Loucy (cell line): ENCODE measurements at regions not wholly inside any gene's neighbourhood (a gene's known extent, or its start where the extent isn't known, plus 50 kb on each side); places are given as distances from the start of the nearest gene placed in this dataset.

Source experiments
- H2AFZ ChIP-seq: fragments of 200-600 bp; sonication (generic); 2 replicates; pipeline ENCODE4 v1.6.0; 2016; ENCODE audit warnings: antibody characterized with exemption, mild to moderate bottlenecking, low read length, moderate library complexity
- H3F3A ChIP-seq: fragments of 200-600 bp; 2 replicates; pipeline ENCODE4 v1.6.0; 2016; ENCODE audit warnings: antibody characterized with exemption, low read depth, mild to moderate bottlenecking
- H3K27me3 ChIP-seq: fragments of 200-600 bp; sonication (generic); 2 replicates; pipeline ENCODE4 v1.6.1; 2014; ENCODE audit warnings: low read length, mild to moderate bottlenecking; ENCODE audit not compliant: insufficient read depth, poor library complexity, severe bottlenecking
- H3K36me3 ChIP-seq: fragments of 200-600 bp; sonication (generic); 2 replicates; pipeline ENCODE4 v1.6.1; 2016; ENCODE audit warnings: low read length; ENCODE audit not compliant: insufficient read depth
- H3K4me1 ChIP-seq: fragments of 200-600 bp; sonication (generic); 2 replicates; pipeline ENCODE4 v1.5.1; 2014; ENCODE audit warnings: low read length, mild to moderate bottlenecking; ENCODE audit not compliant: insufficient read depth, poor library complexity, severe bottlenecking
- H3K4me2 ChIP-seq: fragments of 200-600 bp; sonication (generic); 2 replicates; pipeline ENCODE4 v1.6.0; 2014; ENCODE audit warnings: antibody characterized with exemption, low read length, low read depth, mild to moderate bottlenecking; ENCODE audit not compliant: poor library complexity, severe bottlenecking
- H3K4me3 ChIP-seq: fragments of 200-600 bp; sonication (generic); 2 replicates; pipeline ENCODE4 v1.5.1; 2014; ENCODE audit warnings: low read length, mild to moderate bottlenecking, mixed read lengths; ENCODE audit not compliant: poor library complexity, severe bottlenecking
- H3K79me2 ChIP-seq: fragments of 200-600 bp; sonication (generic); 2 replicates; pipeline ENCODE4 v1.6.1; 2014; ENCODE audit warnings: low read length; ENCODE audit not compliant: insufficient read depth
- H3K9ac ChIP-seq: fragments of 200-600 bp; sonication (generic); 2 replicates; pipeline ENCODE4 v1.6.0; 2014; ENCODE audit warnings: mild to moderate bottlenecking, low read depth, low read length, moderate library complexity; ENCODE audit not compliant: poor library complexity, severe bottlenecking
- H3K9me2 ChIP-seq: fragments of 200-600 bp; sonication (generic); replicated peaks from 2 replicates; pipeline ENCODE4 v1.6.1; 2016; ENCODE audit warnings: low read depth, low read length, mixed read lengths
- H3K9me3 ChIP-seq: fragments of 200-600 bp; sonication (generic); 2 replicates; pipeline ENCODE4 v1.6.1; 2014; ENCODE audit warnings: mild to moderate bottlenecking, antibody characterized with exemption, low read length, low read depth; ENCODE audit not compliant: insufficient read depth
- H4K20me1 ChIP-seq: fragments of 200-600 bp; sonication (generic); 2 replicates; pipeline ENCODE4 v1.6.0; 2014; ENCODE audit warnings: antibody characterized with exemption, low read length, mild to moderate bottlenecking; ENCODE audit not compliant: insufficient read depth, poor library complexity, severe bottlenecking
- EZH2phosphoT487 ChIP-seq: fragments of 200-600 bp; IDR thresholded peaks from 2 replicates; pipeline ENCODE4 v1.6.1; 2018; ENCODE audit warnings: antibody characterized with exemption, mild to moderate bottlenecking, moderate library complexity, borderline replicate concordance
- TF ChIP-seq, protein P1 (sequence below): fragments of 200-600 bp; sonication (generic); conservative IDR thresholded peaks from 2 replicates; pipeline ENCODE4 v1.5.1; 2014; ENCODE audit warnings: mild to moderate bottlenecking, antibody characterized with exemption, low read length

DNA sequence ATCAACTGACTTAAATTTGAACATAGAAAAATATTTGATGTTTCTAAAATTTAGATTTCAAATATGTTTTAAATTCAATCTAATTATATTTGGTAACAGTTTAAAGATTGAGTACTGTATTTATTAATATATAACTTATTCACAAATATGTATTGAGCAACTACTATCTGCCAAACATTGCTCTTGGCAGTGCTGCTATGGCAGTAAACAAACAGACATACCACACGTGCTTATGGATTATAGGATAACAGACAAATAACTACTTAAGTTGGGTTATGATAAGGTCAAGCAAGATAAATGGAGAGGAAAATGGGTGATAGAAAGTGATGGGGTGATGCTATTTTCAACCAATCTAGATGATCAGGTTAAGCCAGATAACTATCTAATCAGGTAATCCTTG is 538.1 kb downstream of the C12orf50 start:
- TF ChIP-seq EZH2phosphoT487 = no peak
- TF ChIP-seq, protein P1, sequence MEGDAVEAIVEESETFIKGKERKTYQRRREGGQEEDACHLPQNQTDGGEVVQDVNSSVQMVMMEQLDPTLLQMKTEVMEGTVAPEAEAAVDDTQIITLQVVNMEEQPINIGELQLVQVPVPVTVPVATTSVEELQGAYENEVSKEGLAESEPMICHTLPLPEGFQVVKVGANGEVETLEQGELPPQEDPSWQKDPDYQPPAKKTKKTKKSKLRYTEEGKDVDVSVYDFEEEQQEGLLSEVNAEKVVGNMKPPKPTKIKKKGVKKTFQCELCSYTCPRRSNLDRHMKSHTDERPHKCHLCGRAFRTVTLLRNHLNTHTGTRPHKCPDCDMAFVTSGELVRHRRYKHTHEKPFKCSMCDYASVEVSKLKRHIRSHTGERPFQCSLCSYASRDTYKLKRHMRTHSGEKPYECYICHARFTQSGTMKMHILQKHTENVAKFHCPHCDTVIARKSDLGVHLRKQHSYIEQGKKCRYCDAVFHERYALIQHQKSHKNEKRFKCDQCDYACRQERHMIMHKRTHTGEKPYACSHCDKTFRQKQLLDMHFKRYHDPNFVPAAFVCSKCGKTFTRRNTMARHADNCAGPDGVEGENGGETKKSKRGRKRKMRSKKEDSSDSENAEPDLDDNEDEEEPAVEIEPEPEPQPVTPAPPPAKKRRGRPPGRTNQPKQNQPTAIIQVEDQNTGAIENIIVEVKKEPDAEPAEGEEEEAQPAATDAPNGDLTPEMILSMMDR = no peak
- H2AFZ ChIP-seq = no peak overlapping the region
- H3K4me1 ChIP-seq = no peaks in the 10 kb centered on the region
- H3K27me3 ChIP-seq = no peaks in the 10 kb centered on the region
- H3K4me3 ChIP-seq = no peak overlapping the region
- no peaks in the 10 kb centered on the region for H3K79me2 ChIP-seq
- H3F3A ChIP-seq = no peaks in the 10 kb centered on the region
- no peak overlapping the region for H3K9ac ChIP-seq
- H3K9me3 ChIP-seq = no peaks in the 10 kb centered on the region
- H3K36me3 ChIP-seq = no peaks in the 10 kb centered on the region
- no peaks in the 10 kb centered on the region for H3K9me2 ChIP-seq
- H3K4me2 ChIP-seq = no peak overlapping the region
- H4K20me1 ChIP-seq = no peaks in the 10 kb centered on the region

DNA sequence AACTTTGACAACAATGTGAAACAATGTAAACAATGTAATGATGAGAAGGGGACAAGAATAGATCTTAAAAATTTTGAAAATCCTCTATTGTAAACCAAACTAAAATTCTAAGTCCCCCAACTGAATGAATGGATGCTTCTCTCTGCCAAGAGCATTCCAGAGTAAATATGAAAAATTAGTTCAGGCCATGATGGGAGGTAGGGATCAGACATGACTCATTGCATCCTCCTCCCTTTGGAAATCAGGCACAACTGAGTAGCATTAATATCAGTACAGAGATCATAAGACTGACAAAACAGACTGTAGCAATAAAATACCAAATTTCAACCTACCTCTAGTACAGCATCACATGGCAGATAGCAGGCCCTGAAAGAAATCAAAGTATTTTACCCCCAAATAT is 559.9 kb downstream of the C12orf50 start:
- Histone ChIP-seq H2AFZ (no peak overlapping the region), H3K4me3 (no peak overlapping the region), H3K9me2 (no peaks in the 10 kb centered on the region), H3K9ac (no peak overlapping the region), H3K36me3 (no peaks in the 10 kb centered on the region), H3F3A (no peaks in the 10 kb centered on the region), H3K4me2 (no peak overlapping the region), H3K27me3 (no peaks in the 10 kb centered on the region), H3K4me1 (no peaks in the 10 kb centered on the region), H3K79me2 (no peaks in the 10 kb centered on the region), H4K20me1 (no peaks in the 10 kb centered on the region), H3K9me3 (no peaks in the 10 kb centered on the region; the same call in 1 of the 2 replicates)
- TF ChIP-seq EZH2phosphoT487 = no peak

DNA sequence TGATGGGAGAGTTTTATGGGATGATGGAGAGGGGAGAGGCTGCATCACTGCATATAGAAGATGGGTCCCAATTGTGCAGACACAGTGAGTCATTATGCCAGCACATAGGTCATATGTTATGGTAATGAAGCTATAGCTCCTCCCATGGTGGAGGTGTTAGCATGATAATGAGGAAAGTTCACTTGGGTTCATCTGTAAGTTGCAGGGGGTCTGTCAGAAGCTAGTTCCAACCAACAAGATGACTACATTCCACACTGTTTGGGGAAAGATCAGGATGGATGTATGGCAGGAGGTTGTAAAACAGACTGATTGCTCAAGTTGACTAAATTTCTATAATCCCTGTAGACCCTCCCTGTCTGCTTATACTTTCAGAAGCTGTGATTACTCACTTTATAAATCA is 561.3 kb downstream of the C12orf50 start:
- no peaks in the 10 kb centered on the region for H3K36me3 ChIP-seq
- H3K4me2 ChIP-seq = no peak overlapping the region
- H3K9me2 ChIP-seq = no peaks in the 10 kb centered on the region
- no peak overlapping the region for H2AFZ ChIP-seq
- no peak overlapping the region for H3K9ac ChIP-seq
- no peak for TF ChIP-seq EZH2phosphoT487
- TF ChIP-seq, protein P1 = no peak
- H3K79me2 ChIP-seq = no peaks in the 10 kb centered on the region
- no peaks in the 10 kb centered on the region for H4K20me1 ChIP-seq
- no peaks in the 10 kb centered on the region for H3K4me1 ChIP-seq
- H3F3A ChIP-seq = no peaks in the 10 kb centered on the region
- no peaks in the 10 kb centered on the region for H3K27me3 ChIP-seq
- H3K9me3 ChIP-seq = no peaks in the 10 kb centered on the region; the same call in 1 of the 2 replicates
- H3K4me3 ChIP-seq = no peak overlapping the region

DNA sequence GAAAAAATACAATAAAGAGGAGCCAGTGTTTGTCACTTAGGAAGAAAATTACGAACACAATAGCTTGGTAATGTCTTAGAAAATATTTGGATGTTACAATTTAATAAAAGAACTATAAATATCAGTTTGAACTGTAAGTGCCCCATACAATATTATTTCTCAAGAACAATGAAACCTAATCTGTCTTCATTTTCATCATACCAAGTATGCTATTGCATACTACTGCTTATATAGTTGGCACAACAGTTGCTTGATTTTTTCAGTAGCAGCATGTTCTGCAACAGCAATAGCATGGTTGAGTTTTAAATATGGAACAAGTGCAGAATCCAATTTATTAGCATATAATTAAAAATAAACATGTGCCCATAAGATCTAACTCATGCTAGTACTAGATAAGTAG is 564.6 kb downstream of the C12orf50 start:
- Histone ChIP-seq H3K4me1 (no peaks in the 10 kb centered on the region), H3K79me2 (no peaks in the 10 kb centered on the region), H3K9ac (no peak overlapping the region), H2AFZ (no peak overlapping the region), H3K27me3 (no peaks in the 10 kb centered on the region), H3F3A (no peaks in the 10 kb centered on the region), H3K4me3 (no peak overlapping the region), H3K4me2 (no peak overlapping the region), H3K9me2 (no peaks in the 10 kb centered on the region), H3K36me3 (no peaks in the 10 kb centered on the region), H3K9me3 (no peaks in the 10 kb centered on the region), H4K20me1 (no peaks in the 10 kb centered on the region)
- TF ChIP-seq, protein P1 = no peak
- TF ChIP-seq EZH2phosphoT487 = no peak
